ENCODE measurements at regions not wholly inside any gene's neighbourhood (a gene's known extent, or its start where the extent isn't known, plus 50 kb on each side); places are given as distances from the start of the nearest gene placed in this dataset.
"Not testable (repeated sequence)": the region's sequence is repeated elsewhere in the genome, so short reads cannot be mapped to it uniquely, and the experiment has no call there.

GRCh38 chr18:34531110-34531509 lies 179.0 kb upstream of the DTNA start:
- TF ChIP-seq CREB1 (CRISPR knock-in tag; IDR thresholded peaks at IDR 0.05; ENCODE audit: low read depth) (no peak), ZNF331 (CRISPR knock-in tag; IDR thresholded peaks at IDR 0.05; ENCODE audit: low read depth) (no peak), STAT1 (IDR thresholded peaks at IDR 0.05; ENCODE audit: unreplicated experiment) (no peak), REST (IDR thresholded peaks at IDR 0.05; ENCODE audit: unreplicated experiment) (no peak), ZNF462 (CRISPR knock-in tag; IDR thresholded peaks at IDR 0.05) (no peak), CTCF (conservative IDR thresholded peaks at IDR 0.05; ENCODE audit: low read depth in 2 of 2) (no peak), NANOG (IDR thresholded peaks at IDR 0.05; ENCODE audit: borderline replicate concordance) (no peak), ETS1 (IDR thresholded peaks at IDR 0.05) (no peak), EZH2phosphoT487 (IDR thresholded peaks at IDR 0.05; ENCODE audit: unreplicated experiment) (no peak), JUNB (IDR thresholded peaks at IDR 0.05; ENCODE audit: unreplicated experiment) (no peak)
- Mint-ChIP-seq H3K27ac (no peak overlapping the region), H3K9me3 (0 out of 3 replicates have a peak, but pooled peaks cover 6% of the 10 kb centered on the region), H3K4me1 (peaks cover 24% of the 10 kb centered on the region), H3K4me3 (no peak overlapping the region), H3K27me3 (ENCODE audit: insufficient read depth, low read depth, poor library complexity) (peaks cover 2% of the 10 kb centered on the region), H3K36me3 (ENCODE audit: low read depth) (peaks cover 5% of the 10 kb centered on the region; the same call in 1 of the 3 replicates)
- H3K9me2 ChIP-seq (ENCODE audit: insufficient read depth): no peaks in the 10 kb centered on the region
- H3K36me3 ChIP-seq (ENCODE audit: insufficient read depth): no peaks in the 10 kb centered on the region
- peaks cover 36% of the 10 kb centered on the region for H3K4me1 ChIP-seq (ENCODE audit: insufficient read depth)
- no peak overlapping the region for H3K27ac ChIP-seq (ENCODE audit: low read depth)
- no peaks in the 10 kb centered on the region for H4K20me1 ChIP-seq (replicated peaks; ENCODE audit: insufficient read depth)
- DNase-seq (ENCODE audit: low spot score) (no peak), ATAC-seq (no peak)
- no peaks in the 10 kb centered on the region for H3F3A ChIP-seq (replicated peaks; ENCODE audit: low read depth)
- H2AFZ ChIP-seq: no peak overlapping the region
- H3K27me3 ChIP-seq (ENCODE audit: insufficient read depth): no peaks in the 10 kb centered on the region
- no peak overlapping the region for H3K4me3 ChIP-seq
- no peak overlapping the region for H3K4me2 ChIP-seq
- H3K79me2 ChIP-seq (replicated peaks; ENCODE audit: insufficient read depth): 0 out of 2 replicates have a peak, but pooled peaks cover 3% of the 10 kb centered on the region

- H3K27me3 ChIP-seq (ENCODE audit: insufficient read depth); H3K36me3 Mint-ChIP-seq (ENCODE audit: low read depth); H3K36me3 ChIP-seq (ENCODE audit: insufficient read depth); DNase-seq (ENCODE audit: low spot score); H3K27ac Mint-ChIP-seq; H3K27ac ChIP-seq (ENCODE audit: low read depth); H3K4me3 Mint-ChIP-seq; H3K9me3 Mint-ChIP-seq; H4K20me1 ChIP-seq (replicated peaks; ENCODE audit: insufficient read depth); H3F3A ChIP-seq (replicated peaks; ENCODE audit: low read depth); H3K4me3 ChIP-seq; H2AFZ ChIP-seq; H3K27me3 Mint-ChIP-seq (ENCODE audit: insufficient read depth, low read depth, poor library complexity); H3K4me2 ChIP-seq; H3K79me2 ChIP-seq (replicated peaks; ENCODE audit: insufficient read depth); ATAC-seq; H3K9me2 ChIP-seq (ENCODE audit: insufficient read depth): not testable (repeated sequence)
- H3K4me1 ChIP-seq (ENCODE audit: insufficient read depth): peaks cover 41% of the 10 kb centered on the region
- peaks cover 45% of the 10 kb centered on the region for H3K4me1 Mint-ChIP-seq
These were observed 175.5 kb upstream of the DTNA start for GRCh38 chr18:34534642-34535041.

Measured in GM23338 (cell line).